ENCODE measurements at regions not wholly inside any gene's neighbourhood (a gene's known extent, or its start where the extent isn't known, plus 50 kb on each side); places are given as distances from the start of the nearest gene placed in this dataset.

- no CpG with 5 or more reads among the region's 2 CpGs for WGBS, 2 donors (ENCODE audit: low coverage in 1 of 2)
- Histone ChIP-seq H3K9me3 (no peaks in the 10 kb centered on the region), H3K27me3 (no peaks in the 10 kb centered on the region), H3K36me3 (no peaks in the 10 kb centered on the region), H3K4me3 (no peak overlapping the region), H3K27ac (no peak overlapping the region), H3K4me1 (no peaks in the 10 kb centered on the region)
- TF ChIP-seq POLR2A (IDR thresholded peaks at IDR 0.05) (no peak), CTCF (IDR thresholded peaks at IDR 0.05) (no peak), EP300 (IDR thresholded peaks at IDR 0.05) (no peak), POLR2AphosphoS5 (IDR thresholded peaks at IDR 0.05) (no peak)
- ATAC-seq = no peak
Measured at GRCh38 chr20:24158281-24158680, 169.7 kb upstream of the GGTLC1 start.

- no peak overlapping the region for H3K4me3 ChIP-seq
- ATAC-seq = no peak
- H3K36me3 ChIP-seq = no peaks in the 10 kb centered on the region
- no peak overlapping the region for H3K27ac ChIP-seq
- H3K27me3 ChIP-seq = peaks cover under 1% of the 10 kb centered on the region
- TF ChIP-seq EP300 (IDR thresholded peaks at IDR 0.05) (no peak), CTCF (IDR thresholded peaks at IDR 0.05) (no peak), POLR2AphosphoS5 (IDR thresholded peaks at IDR 0.05) (no peak), POLR2A (IDR thresholded peaks at IDR 0.05) (no peak)
- no peaks in the 10 kb centered on the region for H3K9me3 ChIP-seq
- H3K4me1 ChIP-seq = no peaks in the 10 kb centered on the region
- 58 to 75% methylated on average over 3 to 4 of the region's 4 CpGs for WGBS, 2 donors (ENCODE audit: low coverage in 1 of 2)
Measured at GRCh38 chr20:24157213-24157612, 168.6 kb upstream of the GGTLC1 start.

GRCh38 chr20:24153101-24154040 lies 164.8 kb upstream of the GGTLC1 start:
- whole genome bisulfite sequencing, 2 donors (ENCODE audit: low coverage in 1 of 2) = 66 to 85% methylated on average over 6 to 15 of the region's 15 CpGs
- TF ChIP-seq POLR2AphosphoS5 (IDR thresholded peaks at IDR 0.05) (no peak), EP300 (IDR thresholded peaks at IDR 0.05) (no peak), POLR2A (IDR thresholded peaks at IDR 0.05) (no peak), CTCF (IDR thresholded peaks at IDR 0.05) (no peak)
- ATAC-seq = no peak

GRCh38 chr20:24151621-24152294 lies 163.2 kb upstream of the GGTLC1 start:
- no peak for ATAC-seq
- TF ChIP-seq CTCF (IDR thresholded peaks at IDR 0.05) (no peak), EP300 (IDR thresholded peaks at IDR 0.05) (no peak), POLR2AphosphoS5 (IDR thresholded peaks at IDR 0.05) (no peak), POLR2A (IDR thresholded peaks at IDR 0.05) (no peak)
- H3K9me3 ChIP-seq = peaks cover 0 to 6% (median 0%) of the 10 kb centered on the region in 3 donors
- no peak overlapping the region for H3K27ac ChIP-seq
- H3K27me3 ChIP-seq = peaks cover 3% of the 10 kb centered on the region
- no peak overlapping the region for H3K4me3 ChIP-seq
- WGBS, 2 donors (ENCODE audit: low coverage in 1 of 2) = 84 to 89% methylated on average over 3 to 4 of the region's 6 CpGs
- no peaks in the 10 kb centered on the region for H3K4me1 ChIP-seq
- no peaks in the 10 kb centered on the region for H3K36me3 ChIP-seq

More at GRCh38 chr20:24153101-24154040, 164.8 kb upstream of the GGTLC1 start:
- no peaks in the 10 kb centered on the region for H3K4me1 ChIP-seq
- H3K4me3 ChIP-seq = no peak overlapping the region
- no peaks in the 10 kb centered on the region for H3K36me3 ChIP-seq
- peaks cover 3% of the 10 kb centered on the region for H3K27me3 ChIP-seq
- H3K27ac ChIP-seq = no peak overlapping the region
- H3K9me3 ChIP-seq = peaks cover 0 to 5% (median 0%) of the 10 kb centered on the region in 3 donors

All from gastroesophageal sphincter (tissue), 4 donors.